ENCODE measurements at regions not wholly inside any gene's neighbourhood (a gene's known extent, or its start where the extent isn't known, plus 50 kb on each side); places are given as distances from the start of the nearest gene placed in this dataset.

DNA sequence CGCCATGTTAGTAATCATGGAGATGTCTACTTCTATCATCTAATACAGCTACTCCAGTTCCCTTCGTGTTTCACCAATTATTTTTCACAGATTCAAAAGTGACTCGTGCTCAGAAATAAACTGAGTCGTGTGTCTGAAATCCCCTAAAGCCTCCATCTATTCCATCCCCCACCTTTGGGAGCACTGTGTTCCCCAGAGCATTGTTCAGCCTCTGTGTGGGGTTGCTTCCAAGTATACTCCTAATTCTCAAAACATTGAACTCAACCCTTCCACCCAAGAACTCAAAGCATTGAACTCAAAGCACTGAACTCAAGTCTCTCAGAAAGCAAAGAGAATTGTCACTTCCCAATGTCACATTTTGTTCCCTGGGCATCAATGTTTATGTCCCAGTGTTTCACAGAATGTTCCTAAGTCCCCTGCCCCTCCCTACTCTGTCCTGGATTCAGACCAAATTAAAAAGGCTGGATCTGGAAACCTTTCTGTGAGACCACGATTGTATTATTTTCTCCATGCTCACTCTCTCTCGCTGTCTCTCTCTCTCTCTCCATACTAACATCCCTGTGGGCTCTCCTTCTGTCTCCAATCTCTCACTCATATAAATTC is 138.5 kb upstream of the QRFPR start:
- DNase-seq: no peak

DNA sequence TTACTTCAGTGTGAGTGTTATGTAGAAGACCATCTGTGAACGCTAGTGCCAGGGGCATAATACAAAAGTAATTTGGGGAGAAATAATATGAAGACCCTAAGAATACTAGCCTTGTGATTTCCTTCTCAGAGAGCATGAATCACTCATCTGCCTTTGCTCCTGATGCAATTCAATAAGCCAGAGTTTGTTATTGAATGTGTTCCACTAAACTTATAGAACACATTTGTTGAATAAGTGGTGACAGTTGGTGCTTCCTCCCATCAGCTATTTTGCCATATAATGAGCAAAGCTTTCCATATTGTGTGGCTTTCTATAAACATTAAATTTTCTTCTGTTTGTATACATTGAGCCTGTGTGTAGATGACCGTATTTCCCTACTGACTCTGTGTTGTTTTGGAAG is 136.4 kb upstream of the QRFPR start:
- no peak for DNase-seq

DNA sequence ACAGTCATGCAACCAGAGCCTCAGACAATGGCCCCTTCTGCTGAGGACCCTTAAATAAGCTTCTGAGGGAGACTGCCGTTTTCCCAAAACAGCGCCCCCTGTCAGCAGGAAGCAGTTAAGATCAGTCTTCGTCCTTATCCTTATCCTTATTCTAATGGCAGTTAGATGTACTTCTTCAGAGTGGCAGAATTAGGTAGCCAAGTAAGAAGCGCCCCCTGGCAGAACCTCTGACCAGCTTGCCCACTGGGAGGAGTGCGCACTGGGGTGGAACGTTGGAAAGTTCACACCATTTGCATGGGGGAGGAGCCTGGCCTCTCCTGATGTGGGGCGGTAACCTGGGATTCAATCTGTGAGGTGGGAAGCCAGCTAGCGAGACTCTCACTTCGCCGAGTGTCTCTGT is 133.6 kb upstream of the QRFPR start:
- DNase-seq: no peak

DNA sequence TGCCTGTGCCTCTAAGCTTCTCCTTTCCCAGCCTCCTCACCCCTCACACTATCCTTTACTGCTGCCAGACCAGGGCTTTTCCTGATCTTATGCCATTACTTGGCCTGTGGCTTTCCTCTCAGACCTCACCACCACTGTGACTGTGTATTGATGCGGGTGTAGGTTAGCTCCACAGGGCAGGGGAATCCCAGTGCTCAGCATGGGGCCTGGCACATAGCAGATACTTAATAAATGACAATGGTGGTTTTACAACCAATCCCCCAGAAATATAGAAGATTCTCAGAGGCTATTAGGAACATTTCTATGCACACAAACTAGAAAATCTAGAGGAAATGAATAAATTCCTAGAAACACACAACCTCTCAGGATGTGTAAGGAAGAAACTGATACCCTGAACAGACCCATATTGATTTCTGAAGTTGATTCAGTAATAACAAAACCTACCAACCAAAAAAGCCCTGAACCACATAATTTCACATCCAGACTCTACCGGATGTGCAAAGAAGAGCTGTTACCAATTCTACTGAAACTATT is 129.6 kb upstream of the QRFPR start:
- DNase-seq: no peak

DNA sequence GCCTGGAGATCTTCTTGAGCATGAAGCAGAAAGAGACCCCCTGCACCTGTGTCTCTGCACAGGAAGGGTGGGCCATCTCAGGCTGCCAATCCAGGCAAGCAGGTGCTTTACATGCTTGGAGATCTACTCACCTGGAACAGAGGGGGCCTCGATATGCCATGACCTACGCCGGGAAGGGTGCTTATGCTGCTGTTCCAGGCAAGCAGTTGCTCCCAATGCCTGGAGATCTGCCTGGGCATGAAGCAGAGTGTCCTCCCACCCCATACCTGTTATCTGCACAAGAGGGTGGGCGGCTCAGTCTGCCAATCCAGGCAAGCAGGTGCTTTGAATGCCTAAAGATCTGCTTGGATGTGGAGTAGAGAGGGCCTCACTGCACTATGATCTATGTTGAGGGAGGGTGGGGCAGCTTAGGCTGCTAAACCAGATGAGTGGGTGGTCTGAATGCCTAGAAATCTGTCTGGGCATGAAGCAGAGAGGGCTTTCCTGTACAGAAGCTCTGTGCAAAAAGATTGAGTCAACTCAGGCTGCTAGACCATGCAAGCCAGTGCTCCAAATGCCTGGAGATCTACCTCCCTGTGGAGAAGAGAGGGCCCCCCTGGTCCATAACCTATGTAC is 104.5 kb upstream of the QRFPR start:
- no peak for DNase-seq

DNA sequence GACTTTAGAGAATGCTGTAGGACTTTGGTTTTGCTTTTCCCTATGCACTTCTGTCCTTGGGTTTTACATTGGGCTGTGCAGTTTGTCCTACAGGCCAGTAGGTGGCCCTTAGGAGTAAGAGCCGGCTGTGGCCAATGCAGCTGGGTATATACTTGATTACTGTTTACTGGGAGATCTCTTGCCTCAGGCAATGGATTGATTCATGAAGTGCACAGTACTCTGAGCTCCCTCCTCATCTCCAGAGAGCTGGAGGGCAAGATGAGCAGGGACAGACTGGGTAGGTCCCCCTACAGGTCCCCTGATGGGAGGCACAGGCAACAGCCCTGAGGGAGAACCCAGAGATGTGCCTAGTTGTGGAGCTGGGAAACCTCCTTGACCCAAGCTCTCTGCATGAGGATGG is 103.8 kb upstream of the QRFPR start:
- DNase-seq: peak; percentile 1

DNA sequence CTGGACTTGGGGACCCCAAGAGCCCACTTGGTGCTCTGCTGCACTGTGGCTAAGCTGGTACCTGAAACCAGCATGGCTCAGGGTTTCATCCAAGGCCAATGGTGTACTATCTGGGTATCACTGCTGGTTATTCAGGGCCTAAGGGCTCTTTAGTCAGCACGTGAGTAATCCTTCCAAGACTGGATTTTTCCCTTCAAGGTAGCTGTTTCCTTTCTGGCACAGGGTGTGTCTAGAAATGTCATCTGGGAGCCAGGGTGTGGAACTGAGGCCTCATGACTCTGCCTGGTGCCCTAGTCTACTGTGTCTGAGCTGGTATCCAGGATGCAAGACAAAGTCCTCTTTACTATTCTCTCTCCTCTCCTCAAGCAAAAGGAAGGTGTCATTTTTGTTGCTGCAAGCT is 99.0 kb upstream of the QRFPR start:
- DNase-seq: no peak

DNA sequence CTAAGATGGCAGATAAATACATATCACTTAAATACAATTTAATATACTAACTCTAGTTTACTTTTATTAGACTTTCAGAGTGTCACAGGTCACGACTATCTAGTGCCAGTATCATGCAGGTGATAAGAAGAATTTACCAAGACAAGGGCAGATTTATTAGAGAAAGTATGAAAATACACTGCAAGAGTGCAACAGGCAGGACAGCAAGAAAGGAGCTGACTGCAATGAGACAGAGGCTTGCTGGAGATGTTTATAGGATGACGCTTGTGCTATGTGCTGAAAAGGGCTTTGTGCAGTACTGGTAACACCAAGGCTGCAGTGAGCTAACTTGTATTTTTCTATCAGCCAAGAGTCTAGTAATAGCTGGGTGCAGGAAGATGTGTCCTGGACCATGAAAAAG is 96.7 kb upstream of the QRFPR start:
- DNase-seq: no peak

DNA sequence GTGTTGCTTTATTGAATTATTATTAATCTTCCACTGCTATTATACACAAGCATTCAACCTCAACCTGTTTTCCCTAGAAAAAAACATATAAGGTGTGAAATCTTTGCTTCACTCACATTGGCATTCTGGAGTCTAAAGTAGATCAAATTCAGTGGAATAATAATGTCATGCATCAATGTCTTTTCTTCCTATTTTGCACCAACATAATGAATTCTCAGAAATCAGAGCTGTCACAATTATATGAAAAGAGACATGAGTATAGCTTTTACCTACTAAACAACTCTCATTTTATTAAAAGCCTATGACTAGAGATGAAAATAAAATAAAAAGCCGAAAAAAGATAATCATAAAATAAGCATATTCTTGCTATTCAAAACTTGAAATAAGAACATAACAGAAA is 96.3 kb upstream of the QRFPR start:
- no peak for DNase-seq

DNA sequence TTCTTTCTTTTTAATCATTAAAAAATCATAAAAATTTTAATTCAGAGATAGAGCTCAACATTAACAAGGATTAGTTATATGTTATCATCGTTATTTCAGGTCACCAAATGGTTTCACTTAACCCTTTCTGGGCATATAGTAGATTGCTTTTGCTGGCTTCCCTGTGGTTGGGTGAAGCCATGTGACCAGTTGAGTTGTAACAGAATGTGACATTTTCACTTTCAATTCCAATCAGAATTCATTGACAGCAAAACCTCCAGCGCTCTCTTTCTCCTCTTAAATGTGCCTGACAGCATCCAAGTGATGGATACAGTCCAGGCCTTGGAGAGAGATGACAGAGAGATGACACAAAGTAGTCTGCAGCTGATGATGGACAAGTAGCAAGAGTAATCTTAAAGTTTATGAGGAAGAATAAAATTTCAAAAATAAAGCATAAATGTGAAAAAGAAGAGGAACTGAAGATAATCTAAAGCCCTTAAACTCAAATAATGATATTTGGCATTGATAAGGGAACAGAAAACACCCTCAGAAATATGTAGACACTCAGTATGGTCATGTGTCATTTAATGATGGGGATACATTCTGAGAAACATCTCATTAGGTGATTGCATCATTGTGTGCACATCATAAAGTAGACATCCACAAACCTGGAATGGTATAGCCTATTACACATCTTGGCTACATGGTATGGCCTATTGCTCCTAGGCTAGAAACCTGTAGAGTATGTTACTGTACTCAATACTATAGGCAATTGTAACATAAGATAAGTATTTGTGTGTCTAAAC is 92.3 kb upstream of the QRFPR start:
- no peak for DNase-seq

DNA sequence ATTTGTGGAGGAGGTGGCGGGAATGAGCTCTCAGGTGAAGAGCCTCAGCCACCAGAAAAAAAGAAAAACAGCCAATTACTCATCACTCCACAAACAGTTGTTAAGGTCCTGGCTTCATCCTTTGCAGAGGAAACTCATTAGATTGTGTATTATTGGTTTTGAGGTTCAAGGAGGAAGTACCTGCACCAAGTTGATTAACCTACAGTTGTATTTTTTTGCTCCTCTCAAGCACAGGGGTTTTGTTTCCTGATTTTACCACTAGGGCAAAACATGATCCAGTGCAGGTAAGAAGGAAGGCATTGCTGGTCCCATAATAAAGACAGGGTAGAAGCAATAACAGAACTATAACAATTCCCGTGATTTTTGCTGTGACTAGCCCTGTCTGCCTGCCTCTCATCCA is 84.0 kb upstream of the QRFPR start:
- no peak for DNase-seq

DNA sequence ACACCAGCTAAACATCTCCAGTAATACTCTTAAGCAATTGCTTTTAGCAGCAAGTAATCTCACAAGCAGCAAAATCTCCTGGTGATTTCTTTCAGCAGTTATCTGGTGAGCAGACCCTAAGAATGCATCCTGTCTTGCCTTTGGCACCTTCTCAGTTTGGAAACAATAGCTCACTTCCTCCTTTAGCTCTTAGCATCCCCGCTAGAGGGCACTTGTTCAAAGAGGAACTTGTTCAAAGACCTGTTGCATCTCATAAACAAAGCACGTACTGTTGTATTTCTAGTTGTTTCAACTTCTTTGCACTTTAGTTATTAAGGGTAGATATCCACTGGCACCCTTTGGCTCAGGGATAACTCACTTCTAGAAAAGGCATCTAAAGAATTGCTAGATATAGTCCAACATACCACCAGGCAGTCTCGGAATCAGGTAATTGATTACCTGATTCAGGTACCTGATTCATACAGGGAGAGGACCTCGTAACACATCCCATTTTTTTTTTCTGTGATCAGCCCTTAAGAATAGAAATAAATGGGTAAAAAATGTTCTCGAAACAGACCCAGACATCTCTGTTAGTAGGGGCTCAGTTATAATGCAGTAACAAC is 81.9 kb upstream of the QRFPR start:
- peak; percentile 73 for DNase-seq

DNA sequence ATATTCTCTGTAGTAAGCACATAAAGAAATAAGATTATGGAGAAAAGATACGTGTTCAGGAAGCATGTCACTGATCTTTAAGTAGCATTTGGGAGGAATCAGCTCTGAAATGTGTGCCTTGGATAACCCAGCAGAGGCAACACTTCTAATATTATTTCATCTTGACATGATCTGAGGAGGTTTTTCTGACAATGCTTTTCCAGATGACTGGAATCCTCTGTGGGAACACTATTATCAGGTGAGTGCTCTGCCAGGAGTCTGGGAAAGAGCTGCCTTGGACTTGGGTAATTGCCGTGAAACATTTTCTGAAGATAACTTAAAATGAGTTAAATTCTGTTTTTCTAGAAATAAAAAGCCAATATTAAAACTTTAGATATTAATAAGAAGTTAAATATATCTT is 78.2 kb upstream of the QRFPR start:
- DNase-seq: no peak

DNA sequence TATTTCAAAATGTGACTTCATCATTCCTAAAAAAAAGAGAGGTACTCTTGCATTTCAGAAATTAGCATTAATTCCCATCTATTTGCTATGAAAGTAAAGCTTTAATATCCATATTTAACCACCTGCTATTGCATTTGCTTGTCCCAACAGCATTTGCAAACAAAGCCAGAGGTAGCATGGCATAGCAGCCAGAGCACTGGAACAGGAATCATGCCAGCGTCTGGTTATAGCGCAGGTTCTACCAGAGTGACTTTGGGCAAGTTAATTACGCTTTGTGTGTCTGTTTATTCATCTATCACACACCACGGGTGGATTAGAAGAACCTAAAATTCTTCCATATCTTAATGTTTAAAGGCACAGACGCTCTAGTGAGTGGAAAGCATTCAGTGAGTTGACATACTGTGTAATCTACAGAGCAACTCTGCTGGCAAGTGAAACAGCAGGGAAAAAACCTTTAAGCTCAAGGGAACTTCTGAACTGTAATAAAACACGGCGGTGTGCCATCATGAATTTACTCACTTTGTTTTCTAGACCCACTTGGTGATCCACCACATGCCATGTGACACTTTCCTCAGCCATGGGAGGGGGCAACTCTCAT is 76.6 kb upstream of the QRFPR start:
- no peak for DNase-seq

DNA sequence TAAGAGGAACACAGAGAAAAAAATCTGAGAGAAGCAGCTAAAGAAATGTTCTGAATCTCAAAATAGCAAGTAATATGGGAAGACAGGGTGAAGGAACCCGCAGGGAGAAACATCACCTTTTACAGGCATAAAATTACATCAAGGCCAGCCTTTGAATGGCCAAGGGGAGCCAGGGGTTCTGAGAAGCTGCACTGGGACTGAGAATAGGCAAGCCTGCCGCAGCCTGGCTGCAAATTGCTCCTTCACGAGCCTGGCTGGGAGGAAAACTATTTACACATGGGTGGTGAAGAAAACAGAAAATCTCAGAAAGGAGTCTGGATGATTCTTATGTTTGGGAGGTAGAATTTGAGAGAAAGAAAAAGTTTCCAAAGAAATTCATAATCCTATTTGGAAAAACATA is 74.5 kb upstream of the QRFPR start:
- no peak for DNase-seq

DNA sequence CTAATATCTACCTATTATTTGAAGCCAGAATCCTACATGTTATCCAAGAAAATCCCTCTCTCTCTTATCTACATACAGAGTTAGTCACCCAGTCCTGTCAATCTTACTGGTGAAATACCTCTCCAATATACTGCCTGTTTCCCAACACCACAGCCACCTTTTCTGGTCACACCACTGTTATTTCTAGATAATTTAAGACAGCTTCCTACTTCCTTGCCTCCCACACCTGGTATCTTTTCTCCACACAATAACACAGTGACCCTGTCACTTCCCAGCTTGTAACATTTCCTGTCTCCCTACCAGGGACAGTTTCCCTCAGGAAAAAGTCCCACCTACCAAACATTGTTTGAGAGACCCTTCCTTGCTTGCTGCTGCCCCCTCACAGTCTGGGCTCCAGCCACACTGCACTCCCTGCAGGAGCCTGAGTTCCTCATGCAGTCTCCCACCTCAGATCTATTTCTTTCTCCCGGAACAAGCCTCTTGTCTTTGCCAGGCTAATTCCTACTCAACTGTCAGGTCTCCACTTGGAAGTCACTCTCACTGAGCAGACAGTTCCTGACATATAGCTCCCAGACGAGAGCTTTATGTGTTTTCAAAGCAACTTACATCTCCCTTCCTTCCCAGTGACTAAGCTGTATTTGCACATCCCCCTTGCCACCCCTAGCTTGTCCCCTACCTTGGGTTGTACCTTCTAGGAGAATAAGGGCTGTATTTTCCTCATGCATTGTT is 73.6 kb upstream of the QRFPR start:
- no peak for DNase-seq

DNA sequence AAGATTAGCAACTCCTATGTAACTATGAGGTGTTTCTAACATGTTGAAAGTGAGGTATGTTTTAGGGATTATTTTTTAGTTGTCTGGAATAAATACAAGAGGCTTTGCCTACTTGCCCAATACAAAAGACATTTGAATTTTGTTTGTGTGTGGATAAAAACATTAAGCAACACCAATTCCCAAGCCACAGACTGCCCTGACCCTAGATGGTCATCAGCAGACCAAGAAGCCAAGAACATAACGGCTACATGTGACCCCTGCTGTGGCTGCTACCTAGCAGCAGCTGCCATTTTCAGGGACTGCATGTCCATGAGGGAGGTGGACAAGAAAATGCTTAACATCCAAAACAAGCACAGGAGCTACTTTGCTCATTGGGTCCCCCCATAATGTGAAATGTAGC is 70.5 kb upstream of the QRFPR start:
- no peak for DNase-seq

DNA sequence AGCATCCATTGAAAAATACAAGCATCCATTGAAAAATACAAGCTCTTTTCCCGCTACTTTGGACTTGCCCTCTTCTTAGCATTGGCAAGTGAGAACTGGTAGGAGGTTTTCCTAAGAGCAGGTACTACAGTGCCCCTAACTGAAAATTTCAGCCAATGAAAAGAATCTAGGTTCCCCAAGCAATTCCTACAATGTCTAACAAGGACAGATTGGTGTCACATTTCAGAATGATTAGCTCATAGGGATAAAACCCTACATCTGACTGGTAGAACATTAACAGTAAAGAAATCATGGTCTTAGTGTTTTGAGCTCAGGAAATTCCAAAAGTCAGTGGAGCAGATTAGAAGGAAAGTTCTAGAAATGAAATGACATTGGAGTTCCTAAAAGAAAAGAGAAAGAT is 68.6 kb upstream of the QRFPR start:
- DNase-seq: no peak

DNA sequence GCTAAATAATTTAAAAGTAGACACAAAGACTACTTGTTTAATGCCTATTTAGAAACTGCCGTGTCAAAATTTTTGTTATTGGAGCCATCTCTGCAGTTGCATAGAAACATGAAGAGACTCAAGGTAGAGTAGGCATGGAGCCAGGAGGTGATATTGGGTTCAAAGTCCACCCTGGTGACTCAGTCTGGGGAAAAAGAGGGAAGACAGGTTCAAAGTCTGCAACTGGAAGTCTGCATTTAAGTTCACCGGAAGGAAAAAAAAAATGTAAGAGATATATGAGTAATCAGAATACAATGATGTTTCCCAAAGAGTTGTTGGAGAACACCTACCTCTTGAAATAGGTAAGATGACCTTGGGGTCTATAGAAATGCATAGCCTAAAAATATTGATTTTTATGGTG is 67.4 kb upstream of the QRFPR start:
- DNase-seq: no peak

DNA sequence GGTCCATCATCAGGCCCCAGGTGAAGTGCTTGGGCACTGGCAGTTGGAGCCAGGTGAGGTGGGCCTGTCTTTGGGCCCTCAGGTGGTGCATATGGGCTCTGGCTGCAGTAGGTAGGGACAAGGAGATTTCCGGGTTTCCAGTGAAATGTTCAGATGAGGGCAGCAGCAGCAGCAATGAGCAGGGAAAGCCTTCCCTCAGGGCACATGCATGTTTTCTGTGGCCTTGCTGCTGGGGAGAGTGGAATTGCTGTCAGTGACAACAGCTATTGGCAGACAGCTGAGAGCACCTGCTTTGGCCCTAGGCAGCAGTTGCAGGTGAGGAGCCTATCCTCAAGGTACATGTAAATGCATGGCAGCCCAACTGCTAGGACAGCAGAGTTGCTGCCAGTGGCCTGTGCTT is 58.9 kb upstream of the QRFPR start:
- no peak for DNase-seq
